ENCODE measurements at regions not wholly inside any gene's neighbourhood (a gene's known extent, or its start where the extent isn't known, plus 50 kb on each side); places are given as distances from the start of the nearest gene placed in this dataset.

- no peak for TF ChIP-seq CTCF (IDR thresholded peaks at IDR 0.05)
- no peak for TF ChIP-seq POLR2AphosphoS5 (IDR thresholded peaks at IDR 0.05)
- no peak for TF ChIP-seq EP300 (IDR thresholded peaks at IDR 0.05)
These were observed 232.1 kb downstream of the NECTIN3 start for GRCh38 chr3:111303760-111304159.
